DOHH2 (cell line): ENCODE measurements at regions not wholly inside any gene's neighbourhood (a gene's known extent, or its start where the extent isn't known, plus 50 kb on each side); places are given as distances from the start of the nearest gene placed in this dataset.

Experiments used
- EZH2phosphoT487 ChIP-seq: fragments of 200-600 bp; sonication (generic); IDR thresholded peaks from 2 replicates; pipeline ENCODE4 v1.6.1; 2017; ENCODE audit warnings: borderline replicate concordance, mild to moderate bottlenecking, antibody characterized with exemption, low read length, moderate library complexity, mixed read lengths
- TF ChIP-seq, protein P1 (sequence below): fragments of 200-600 bp; sonication (generic); IDR thresholded peaks from one replicate; pipeline ENCODE4 v1.5.1; 2014; ENCODE audit warnings: antibody characterized with exemption, mild to moderate bottlenecking, low read depth, low read length; ENCODE audit not compliant: poor library complexity, severe bottlenecking

- TF ChIP-seq, protein P1, sequence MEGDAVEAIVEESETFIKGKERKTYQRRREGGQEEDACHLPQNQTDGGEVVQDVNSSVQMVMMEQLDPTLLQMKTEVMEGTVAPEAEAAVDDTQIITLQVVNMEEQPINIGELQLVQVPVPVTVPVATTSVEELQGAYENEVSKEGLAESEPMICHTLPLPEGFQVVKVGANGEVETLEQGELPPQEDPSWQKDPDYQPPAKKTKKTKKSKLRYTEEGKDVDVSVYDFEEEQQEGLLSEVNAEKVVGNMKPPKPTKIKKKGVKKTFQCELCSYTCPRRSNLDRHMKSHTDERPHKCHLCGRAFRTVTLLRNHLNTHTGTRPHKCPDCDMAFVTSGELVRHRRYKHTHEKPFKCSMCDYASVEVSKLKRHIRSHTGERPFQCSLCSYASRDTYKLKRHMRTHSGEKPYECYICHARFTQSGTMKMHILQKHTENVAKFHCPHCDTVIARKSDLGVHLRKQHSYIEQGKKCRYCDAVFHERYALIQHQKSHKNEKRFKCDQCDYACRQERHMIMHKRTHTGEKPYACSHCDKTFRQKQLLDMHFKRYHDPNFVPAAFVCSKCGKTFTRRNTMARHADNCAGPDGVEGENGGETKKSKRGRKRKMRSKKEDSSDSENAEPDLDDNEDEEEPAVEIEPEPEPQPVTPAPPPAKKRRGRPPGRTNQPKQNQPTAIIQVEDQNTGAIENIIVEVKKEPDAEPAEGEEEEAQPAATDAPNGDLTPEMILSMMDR: no peak
- no peak for TF ChIP-seq EZH2phosphoT487
Measured at GRCh38 chr2:167862782-167863181, 384.6 kb downstream of the STK39 start.
